Nephron progenitor cell (in vitro differentiated cells): ENCODE measurements at regions not wholly inside any gene's neighbourhood (a gene's known extent, or its start where the extent isn't known, plus 50 kb on each side); places are given as distances from the start of the nearest gene placed in this dataset.

ENCODE experiments used
- DNase-seq: peaks from one replicate; pipeline ENCODE4 v3.0.0; 2021
- H3K27ac Mint-ChIP-seq: 2 replicates; pipeline ENCODE4 v1.8.0; 2021; ENCODE audit warnings: mild to moderate bottlenecking, moderate library complexity, mixed read lengths
- H3K27me3 Mint-ChIP-seq: 2 replicates; pipeline ENCODE4 v1.8.0; 2021; ENCODE audit warnings: mild to moderate bottlenecking, low read depth, mixed read lengths; ENCODE audit not compliant: poor library complexity
- H3K36me3 Mint-ChIP-seq: 2 replicates; pipeline ENCODE4 v1.8.0; 2021; ENCODE audit warnings: low read depth, mixed read lengths
- H3K4me1 Mint-ChIP-seq: 2 replicates; pipeline ENCODE4 v1.8.0; 2021; ENCODE audit warnings: mixed read lengths
- H3K4me3 Mint-ChIP-seq: 2 replicates; pipeline ENCODE4 v1.8.0; 2021; ENCODE audit warnings: mild to moderate bottlenecking, moderate library complexity, mixed read lengths
- H3K9me3 Mint-ChIP-seq: 2 replicates; pipeline ENCODE4 v1.8.0; 2021; ENCODE audit warnings: mild to moderate bottlenecking, moderate library complexity, mixed read lengths
- TF ChIP-seq, protein P1 (sequence below): fragments of 200-600 bp; sonication (generic); IDR thresholded peaks from 2 replicates; pipeline ENCODE4 v1.5.0; 2021; ENCODE audit warnings: antibody characterized with exemption

DNA sequence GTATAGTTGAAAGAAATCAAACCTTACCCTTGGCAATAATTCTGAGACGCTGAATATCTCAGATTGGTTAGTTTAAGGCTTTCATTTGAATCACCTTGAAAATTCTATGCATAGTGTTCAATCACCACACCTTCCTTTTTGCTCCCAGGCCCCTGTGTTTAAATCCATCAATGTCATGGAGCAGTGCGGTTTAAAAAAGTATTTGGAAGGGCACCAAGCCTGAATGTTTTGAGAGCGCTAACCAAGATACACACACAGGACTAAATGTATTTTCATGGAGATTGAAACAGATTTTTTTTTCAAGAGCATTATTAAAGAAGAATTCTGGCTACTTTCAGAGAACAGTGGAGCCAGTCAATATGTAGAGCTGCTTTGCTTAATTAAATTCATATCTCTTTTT lies 195.7 kb downstream of the CENPW start:
- Mint-ChIP-seq H3K27me3 (no peaks in the 10 kb centered on the region), H3K9me3 (no peaks in the 10 kb centered on the region), H3K4me3 (no peak overlapping the region), H3K27ac (no peak overlapping the region), H3K4me1 (no peaks in the 10 kb centered on the region), H3K36me3 (no peaks in the 10 kb centered on the region)
- TF ChIP-seq, protein P1, sequence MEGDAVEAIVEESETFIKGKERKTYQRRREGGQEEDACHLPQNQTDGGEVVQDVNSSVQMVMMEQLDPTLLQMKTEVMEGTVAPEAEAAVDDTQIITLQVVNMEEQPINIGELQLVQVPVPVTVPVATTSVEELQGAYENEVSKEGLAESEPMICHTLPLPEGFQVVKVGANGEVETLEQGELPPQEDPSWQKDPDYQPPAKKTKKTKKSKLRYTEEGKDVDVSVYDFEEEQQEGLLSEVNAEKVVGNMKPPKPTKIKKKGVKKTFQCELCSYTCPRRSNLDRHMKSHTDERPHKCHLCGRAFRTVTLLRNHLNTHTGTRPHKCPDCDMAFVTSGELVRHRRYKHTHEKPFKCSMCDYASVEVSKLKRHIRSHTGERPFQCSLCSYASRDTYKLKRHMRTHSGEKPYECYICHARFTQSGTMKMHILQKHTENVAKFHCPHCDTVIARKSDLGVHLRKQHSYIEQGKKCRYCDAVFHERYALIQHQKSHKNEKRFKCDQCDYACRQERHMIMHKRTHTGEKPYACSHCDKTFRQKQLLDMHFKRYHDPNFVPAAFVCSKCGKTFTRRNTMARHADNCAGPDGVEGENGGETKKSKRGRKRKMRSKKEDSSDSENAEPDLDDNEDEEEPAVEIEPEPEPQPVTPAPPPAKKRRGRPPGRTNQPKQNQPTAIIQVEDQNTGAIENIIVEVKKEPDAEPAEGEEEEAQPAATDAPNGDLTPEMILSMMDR: no peak
- no peak for DNase-seq

DNA sequence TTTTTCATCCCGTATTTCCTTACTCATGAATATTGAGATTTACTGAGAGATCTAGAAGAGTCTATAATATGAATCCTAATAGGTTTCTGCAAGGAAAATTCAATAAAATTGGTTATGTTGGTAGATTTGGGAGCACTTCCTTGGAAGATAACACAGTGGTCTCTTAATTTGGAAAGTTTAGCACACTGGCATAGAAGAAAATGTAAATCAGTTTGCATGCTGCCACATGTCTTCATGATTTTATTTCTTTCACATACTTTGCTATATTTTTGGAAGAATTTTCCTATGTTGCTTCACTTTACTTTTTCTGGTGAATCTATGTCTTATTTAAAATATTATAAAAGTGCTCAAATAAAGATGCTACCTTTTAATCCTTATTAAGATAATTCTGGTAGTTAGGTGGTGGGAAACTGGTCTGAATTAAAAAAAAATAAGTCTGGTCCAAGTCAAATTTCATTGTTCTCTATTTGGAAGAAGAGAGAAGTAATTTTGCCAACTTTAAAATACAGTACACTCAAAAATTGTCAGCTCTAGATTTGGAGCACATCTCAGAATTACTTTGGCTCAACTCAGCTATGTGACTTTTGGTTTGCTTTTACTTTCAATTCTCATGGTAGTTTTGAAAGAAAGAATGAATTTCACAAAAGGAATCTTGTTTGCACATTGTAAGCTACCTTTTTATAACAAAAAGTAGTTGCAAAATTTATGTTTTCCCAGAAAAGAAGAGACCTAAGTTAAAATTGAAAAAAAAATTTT lies 197.3 kb downstream of the CENPW start:
- Mint-ChIP-seq H3K27me3 (no peaks in the 10 kb centered on the region), H3K27ac (no peak overlapping the region), H3K4me1 (no peaks in the 10 kb centered on the region), H3K36me3 (no peaks in the 10 kb centered on the region), H3K4me3 (no peak overlapping the region), H3K9me3 (no peaks in the 10 kb centered on the region)
- DNase-seq: no peak
- TF ChIP-seq, protein P1: no peak

DNA sequence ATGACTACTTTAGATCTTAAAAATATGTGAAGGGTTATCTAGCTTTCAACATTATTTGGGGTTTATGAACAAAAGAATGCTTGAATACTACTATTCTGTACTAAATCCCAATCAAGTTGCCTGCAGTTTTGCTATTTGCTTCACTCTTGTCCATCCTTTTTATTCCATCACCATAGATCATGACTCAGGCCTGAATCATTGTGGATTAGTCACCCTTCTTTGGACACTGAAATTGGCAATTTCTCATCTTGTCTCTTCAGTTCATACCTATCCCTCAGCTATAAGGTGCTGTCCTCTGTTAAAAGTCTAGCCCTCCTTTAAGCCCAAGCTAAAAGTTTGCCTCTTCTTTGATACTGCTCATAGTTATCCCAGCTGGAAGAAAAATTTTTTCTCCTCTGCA lies 199.1 kb downstream of the CENPW start:
- Mint-ChIP-seq H3K36me3 (no peaks in the 10 kb centered on the region), H3K4me1 (no peaks in the 10 kb centered on the region), H3K27ac (no peak overlapping the region), H3K27me3 (no peaks in the 10 kb centered on the region), H3K4me3 (no peak overlapping the region), H3K9me3 (no peaks in the 10 kb centered on the region)
- TF ChIP-seq, protein P1: no peak
- no peak for DNase-seq

DNA sequence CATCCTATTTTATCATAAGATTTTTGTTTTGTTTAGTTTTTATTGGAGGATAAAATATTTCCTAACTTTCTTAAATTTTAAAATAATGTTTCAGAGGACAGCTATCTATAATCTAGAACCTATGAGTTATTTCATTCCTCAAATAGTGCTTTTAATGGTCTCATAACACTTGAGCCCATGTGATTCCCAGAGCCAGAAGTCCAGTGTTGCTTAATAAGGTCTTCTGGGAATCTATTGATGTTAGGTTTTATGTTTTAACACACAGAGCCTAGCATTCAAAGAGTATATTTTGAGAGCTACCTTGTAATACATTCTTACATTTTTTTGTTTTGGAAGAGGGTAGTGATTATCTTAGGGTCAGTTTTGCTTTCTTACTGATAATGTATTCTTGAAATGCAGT lies 200.2 kb downstream of the CENPW start:
- no peaks in the 10 kb centered on the region for H3K36me3 Mint-ChIP-seq
- no peaks in the 10 kb centered on the region for H3K4me1 Mint-ChIP-seq
- no peak overlapping the region for H3K4me3 Mint-ChIP-seq
- H3K9me3 Mint-ChIP-seq: no peaks in the 10 kb centered on the region
- TF ChIP-seq, protein P1: no peak
- H3K27me3 Mint-ChIP-seq: no peaks in the 10 kb centered on the region
- no peak for DNase-seq
- no peak overlapping the region for H3K27ac Mint-ChIP-seq

DNA sequence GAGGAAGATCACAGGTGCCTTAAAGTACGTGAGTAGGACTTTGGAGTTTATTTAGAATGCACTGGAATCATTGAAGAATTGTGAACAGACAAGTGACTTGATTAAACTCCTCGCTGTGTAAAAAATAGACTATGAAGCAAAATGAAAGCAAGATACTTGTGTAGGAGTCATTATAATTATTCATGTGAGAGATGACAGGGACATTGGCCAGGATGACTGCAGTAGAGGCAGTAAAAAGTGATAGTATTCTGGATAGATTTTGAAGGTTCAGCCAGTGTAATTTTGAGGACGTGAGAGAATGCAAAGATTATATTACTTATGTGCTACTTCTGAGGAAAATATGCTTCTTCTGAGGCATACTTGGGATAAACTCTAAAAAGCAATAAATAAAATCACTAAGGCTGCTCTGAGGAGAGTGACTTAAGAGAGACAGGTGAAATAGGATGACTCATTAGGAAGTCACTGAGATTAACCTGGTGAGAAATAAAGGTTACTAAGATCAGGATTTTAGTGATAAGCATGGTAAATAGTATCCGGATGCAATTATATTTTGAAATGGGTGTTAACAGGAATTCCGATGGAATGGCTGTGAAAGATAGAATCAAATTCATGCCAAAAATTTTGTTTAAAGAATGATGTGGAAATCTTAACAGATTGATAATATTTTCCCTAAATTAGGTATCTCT lies 202.0 kb downstream of the CENPW start:
- H3K27me3 Mint-ChIP-seq: no peaks in the 10 kb centered on the region
- no peak for DNase-seq
- no peak overlapping the region for H3K4me3 Mint-ChIP-seq
- peaks cover 5% of the 10 kb centered on the region for H3K9me3 Mint-ChIP-seq
- TF ChIP-seq, protein P1: no peak
- no peaks in the 10 kb centered on the region for H3K36me3 Mint-ChIP-seq
- H3K4me1 Mint-ChIP-seq: no peaks in the 10 kb centered on the region
- H3K27ac Mint-ChIP-seq: no peak overlapping the region
